AG04450 (cell line): ENCODE measurements at regions not wholly inside any gene's neighbourhood (a gene's known extent, or its start where the extent isn't known, plus 50 kb on each side); places are given as distances from the start of the nearest gene placed in this dataset.

Experiments
- CTCF ChIA-PET: fragments of 300-600, 350-600 bp; formaldehyde crosslinking; extraction: SDS; loops from one replicate; lab custom pipeline; 2022; ENCODE audit warnings: antibody characterized with exemption, inconsistent platforms; lab: Charles Lee
- POLR2A ChIA-PET: fragments of 350-600 bp; formaldehyde crosslinking; extraction: SDS; loops from one replicate; lab custom pipeline; 2021; ENCODE audit warnings: antibody characterized with exemption, inconsistent platforms; lab: Yijun Ruan, JAX
- DNase-seq: peaks from one replicate; pipeline ENCODE4 v3.0.0-alpha.2; 2011; ENCODE audit warnings: low read depth, low spot score
- H3K27ac ChIP-seq: one replicate; pipeline ENCODE4 v1.5.1; 2012; ENCODE audit warnings: low read depth, low read length, control low read depth
- H3K27me3 ChIP-seq: one replicate; pipeline ENCODE4 v1.6.0; 2012; ENCODE audit warnings: low read length; ENCODE audit not compliant: control insufficient read depth, insufficient read depth
- H3K4me3 ChIP-seq: 2 replicates; pipeline ENCODE4 v1.5.1; 2011; ENCODE audit warnings: mild to moderate bottlenecking, low read depth, low read length, control low read depth
- H3K9me3 ChIP-seq: 2 replicates; pipeline ENCODE4 v1.5.1; 2012; ENCODE audit warnings: low read length; ENCODE audit not compliant: control insufficient read depth, insufficient read depth
- TF ChIP-seq, protein P1 (sequence below): IDR thresholded peaks from 2 replicates; pipeline ENCODE4 v1.5.1; 2011; ENCODE audit warnings: low read depth, low read length, control low read depth, inconsistent platforms

DNA sequence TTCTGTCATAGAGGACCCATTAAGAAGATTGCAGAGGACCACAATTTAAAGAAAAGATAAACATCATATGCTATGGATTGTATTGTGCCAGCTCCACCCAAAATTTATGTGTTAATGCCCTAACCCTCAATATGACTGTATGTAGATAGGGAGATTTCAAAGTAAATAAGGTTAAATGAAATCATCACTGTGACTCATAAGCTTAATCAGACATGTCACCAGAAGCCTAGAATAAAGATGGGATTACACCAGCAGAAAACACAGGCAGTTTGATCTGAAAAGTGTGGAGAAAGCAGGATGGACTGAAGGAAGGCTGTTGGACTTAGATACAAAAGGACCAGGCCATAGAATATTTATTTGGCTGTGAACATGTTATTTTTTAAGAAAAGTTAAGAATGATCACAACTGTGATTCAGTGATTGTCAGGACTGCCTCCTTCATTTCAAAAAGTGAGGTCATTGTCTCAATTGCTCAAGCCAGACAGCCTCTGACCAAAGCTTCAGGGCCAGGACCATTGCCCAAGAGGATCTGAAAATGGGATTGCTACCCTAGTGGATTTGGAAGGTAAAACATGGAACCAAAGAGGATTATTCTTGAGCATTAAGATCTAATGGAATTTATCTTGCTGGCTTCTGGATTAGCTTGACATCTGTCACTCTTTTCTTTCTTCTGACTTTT is 270.8 kb upstream of the POM121L12 start:
- Histone ChIP-seq H3K27ac (no peak overlapping the region), H3K4me3 (no peak overlapping the region), H3K27me3 (no peaks in the 10 kb centered on the region), H3K9me3 (peaks cover 5% of the 10 kb centered on the region)
- TF ChIP-seq, protein P1, sequence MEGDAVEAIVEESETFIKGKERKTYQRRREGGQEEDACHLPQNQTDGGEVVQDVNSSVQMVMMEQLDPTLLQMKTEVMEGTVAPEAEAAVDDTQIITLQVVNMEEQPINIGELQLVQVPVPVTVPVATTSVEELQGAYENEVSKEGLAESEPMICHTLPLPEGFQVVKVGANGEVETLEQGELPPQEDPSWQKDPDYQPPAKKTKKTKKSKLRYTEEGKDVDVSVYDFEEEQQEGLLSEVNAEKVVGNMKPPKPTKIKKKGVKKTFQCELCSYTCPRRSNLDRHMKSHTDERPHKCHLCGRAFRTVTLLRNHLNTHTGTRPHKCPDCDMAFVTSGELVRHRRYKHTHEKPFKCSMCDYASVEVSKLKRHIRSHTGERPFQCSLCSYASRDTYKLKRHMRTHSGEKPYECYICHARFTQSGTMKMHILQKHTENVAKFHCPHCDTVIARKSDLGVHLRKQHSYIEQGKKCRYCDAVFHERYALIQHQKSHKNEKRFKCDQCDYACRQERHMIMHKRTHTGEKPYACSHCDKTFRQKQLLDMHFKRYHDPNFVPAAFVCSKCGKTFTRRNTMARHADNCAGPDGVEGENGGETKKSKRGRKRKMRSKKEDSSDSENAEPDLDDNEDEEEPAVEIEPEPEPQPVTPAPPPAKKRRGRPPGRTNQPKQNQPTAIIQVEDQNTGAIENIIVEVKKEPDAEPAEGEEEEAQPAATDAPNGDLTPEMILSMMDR: no peak
- CTCF ChIA-PET: no interaction called here
- POLR2A ChIA-PET: no interaction called here
- no peak for DNase-seq

DNA sequence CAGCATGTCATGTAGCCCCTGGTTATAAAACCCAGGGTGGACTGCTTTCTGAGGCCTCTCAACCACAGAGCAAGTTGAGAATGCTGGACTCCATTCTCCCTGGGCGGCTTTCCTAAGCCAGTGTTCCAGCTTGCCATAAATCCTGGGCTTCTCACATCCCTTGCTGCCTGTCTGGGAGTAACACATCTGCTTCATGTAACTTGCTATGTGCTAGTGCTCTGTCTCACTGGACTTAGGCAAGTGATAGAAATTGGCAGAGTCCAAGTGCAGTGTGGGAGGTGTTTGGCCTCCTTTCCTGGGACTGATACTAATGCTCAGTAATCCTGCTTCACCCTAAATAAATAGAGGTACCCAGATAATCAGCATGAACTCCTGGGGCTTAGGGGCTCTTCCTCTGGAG is 277.1 kb upstream of the POM121L12 start:
- Histone ChIP-seq H3K27ac (no peak overlapping the region), H3K9me3 (peaks cover 6% of the 10 kb centered on the region; the same call in 1 of the 2 replicates), H3K4me3 (no peak overlapping the region), H3K27me3 (no peaks in the 10 kb centered on the region)
- ChIA-PET POLR2A (no interaction called here), CTCF (no interaction called here)
- DNase-seq: no peak
- TF ChIP-seq, protein P1: no peak

DNA sequence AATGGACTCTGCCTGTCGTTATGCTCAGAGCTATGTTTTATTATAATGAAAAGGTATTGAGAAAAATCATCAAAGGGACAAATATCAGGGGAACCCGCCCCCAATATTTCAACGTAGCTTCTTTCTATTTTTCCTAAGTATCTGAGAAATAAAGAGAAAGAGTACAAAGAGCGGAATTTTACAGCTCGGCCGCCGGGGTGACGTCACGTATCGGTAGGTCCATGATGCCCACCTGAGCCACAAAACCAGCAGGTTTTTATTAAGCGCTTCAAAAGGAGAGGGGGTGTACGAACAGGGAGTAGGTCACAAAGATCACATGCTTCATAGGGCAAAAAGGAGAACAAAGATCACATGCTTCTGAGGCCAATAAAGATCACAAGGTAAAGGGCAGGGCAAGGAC is 281.6 kb upstream of the POM121L12 start:
- no peaks in the 10 kb centered on the region for H3K27me3 ChIP-seq
- CTCF ChIA-PET: no interaction called here
- TF ChIP-seq, protein P1: no peak
- H3K27ac ChIP-seq: no peak overlapping the region
- peaks cover 6% of the 10 kb centered on the region; the same call in 1 of the 2 replicates for H3K9me3 ChIP-seq
- no peak overlapping the region for H3K4me3 ChIP-seq
- no peak for DNase-seq
- POLR2A ChIA-PET: no interaction called here

DNA sequence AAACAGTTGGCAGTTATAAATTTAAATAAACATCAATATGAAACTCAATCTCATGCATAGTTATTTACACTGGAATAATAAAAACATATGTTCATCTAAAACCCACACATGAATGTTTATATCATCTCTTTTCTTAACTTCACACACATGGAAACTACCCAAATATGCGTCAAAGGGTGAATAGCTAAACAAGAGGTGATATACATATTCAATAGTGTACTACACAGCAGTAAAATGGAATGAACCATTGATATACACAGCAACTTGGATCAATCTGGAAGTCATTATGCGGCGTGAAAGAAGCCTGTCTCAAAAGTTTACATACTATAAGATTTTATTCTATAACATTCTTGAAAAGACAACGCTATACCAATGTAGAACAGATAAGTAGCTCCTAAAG is 282.5 kb upstream of the POM121L12 start:
- Histone ChIP-seq H3K4me3 (no peak overlapping the region), H3K27me3 (no peaks in the 10 kb centered on the region), H3K9me3 (no peaks in the 10 kb centered on the region), H3K27ac (no peak overlapping the region)
- DNase-seq: no peak
- POLR2A ChIA-PET: no interaction called here
- CTCF ChIA-PET: interaction anchor here (1.0 kb wide), 1 partner anchor 37 kb away, joined by 3 read pairs; no protein-coding TSS in a partner anchor
- TF ChIP-seq, protein P1: no peak

DNA sequence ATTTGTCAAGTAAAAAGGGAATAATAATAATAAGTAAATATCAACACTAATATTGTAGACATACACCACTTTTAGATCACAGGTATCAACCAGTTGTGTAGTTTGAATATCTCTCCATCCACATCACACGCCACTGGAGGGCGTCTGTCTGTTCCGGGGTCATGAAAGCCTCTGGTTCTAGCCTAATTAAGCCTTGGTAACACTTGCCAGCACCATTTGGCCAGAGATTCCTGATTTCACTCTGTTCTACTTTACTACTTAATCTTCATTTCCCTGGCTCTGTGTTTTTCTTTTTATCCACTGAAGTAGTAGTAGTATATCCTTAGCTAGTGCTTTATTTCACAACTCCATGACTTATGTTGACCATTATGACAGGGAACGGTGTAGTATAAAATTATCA is 285.6 kb upstream of the POM121L12 start:
- H3K27me3 ChIP-seq: no peaks in the 10 kb centered on the region
- H3K9me3 ChIP-seq: peaks cover 4% of the 10 kb centered on the region; the same call in 1 of the 2 replicates
- CTCF ChIA-PET: no interaction called here
- no peak overlapping the region for H3K27ac ChIP-seq
- no peak for DNase-seq
- POLR2A ChIA-PET: no interaction called here
- no peak overlapping the region for H3K4me3 ChIP-seq
- TF ChIP-seq, protein P1: no peak
